ENCODE measurements at regions not wholly inside any gene's neighbourhood (a gene's known extent, or its start where the extent isn't known, plus 50 kb on each side); places are given as distances from the start of the nearest gene placed in this dataset.

DNA sequence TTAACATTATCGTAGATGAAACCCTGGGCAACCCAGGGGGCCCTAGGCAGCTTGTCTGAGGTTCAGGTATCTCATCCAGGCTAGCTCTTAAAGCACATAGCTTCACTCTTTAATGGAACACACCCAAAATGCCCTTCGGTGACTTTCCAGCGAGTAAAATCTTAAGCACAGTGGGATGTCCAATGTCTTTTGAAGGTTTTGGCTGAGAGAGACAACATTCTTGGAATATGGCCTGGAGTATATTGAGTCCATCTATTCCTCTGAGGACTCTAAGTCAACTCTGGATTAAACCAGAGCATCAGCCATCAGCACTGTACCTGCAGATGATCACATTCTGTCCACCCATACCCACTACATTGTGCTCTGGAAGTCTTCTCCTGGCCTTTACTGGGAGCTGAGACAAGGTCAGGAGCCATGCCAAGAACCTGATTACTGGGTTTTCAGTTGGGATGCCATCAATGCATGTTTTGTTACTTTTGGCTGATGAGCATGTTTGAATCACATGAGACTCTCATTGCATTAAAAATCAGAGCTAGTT is 63.4 kb upstream of the CDH11 start:
- TF ChIP-seq, protein P1, sequence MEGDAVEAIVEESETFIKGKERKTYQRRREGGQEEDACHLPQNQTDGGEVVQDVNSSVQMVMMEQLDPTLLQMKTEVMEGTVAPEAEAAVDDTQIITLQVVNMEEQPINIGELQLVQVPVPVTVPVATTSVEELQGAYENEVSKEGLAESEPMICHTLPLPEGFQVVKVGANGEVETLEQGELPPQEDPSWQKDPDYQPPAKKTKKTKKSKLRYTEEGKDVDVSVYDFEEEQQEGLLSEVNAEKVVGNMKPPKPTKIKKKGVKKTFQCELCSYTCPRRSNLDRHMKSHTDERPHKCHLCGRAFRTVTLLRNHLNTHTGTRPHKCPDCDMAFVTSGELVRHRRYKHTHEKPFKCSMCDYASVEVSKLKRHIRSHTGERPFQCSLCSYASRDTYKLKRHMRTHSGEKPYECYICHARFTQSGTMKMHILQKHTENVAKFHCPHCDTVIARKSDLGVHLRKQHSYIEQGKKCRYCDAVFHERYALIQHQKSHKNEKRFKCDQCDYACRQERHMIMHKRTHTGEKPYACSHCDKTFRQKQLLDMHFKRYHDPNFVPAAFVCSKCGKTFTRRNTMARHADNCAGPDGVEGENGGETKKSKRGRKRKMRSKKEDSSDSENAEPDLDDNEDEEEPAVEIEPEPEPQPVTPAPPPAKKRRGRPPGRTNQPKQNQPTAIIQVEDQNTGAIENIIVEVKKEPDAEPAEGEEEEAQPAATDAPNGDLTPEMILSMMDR (IDR thresholded peaks at IDR 0.05; ENCODE audit: insufficient read depth, low read depth, low read length): no peak
- TF ChIP-seq EZH2 (IDR thresholded peaks at IDR 0.05; ENCODE audit: insufficient read depth, low read length): no peak
